DND-41 (cell line): ENCODE measurements at regions not wholly inside any gene's neighbourhood (a gene's known extent, or its start where the extent isn't known, plus 50 kb on each side); places are given as distances from the start of the nearest gene placed in this dataset.

Experiments used
- ATAC-seq: fragments of 200-7000 bp; cut with Tn5 transposase; 3 replicates; pipeline ENCODE4 v1.9.1; 2021; ENCODE audit warnings: low read depth; ENCODE audit not compliant: insufficient read depth
- DNase-seq: peaks from one replicate; pipeline ENCODE4 v3.0.0-alpha.2; 2020
- H2AFZ ChIP-seq: 2 replicates; pipeline ENCODE4 v1.6.0; 2012; ENCODE audit warnings: low read depth, low read length
- H3K27ac ChIP-seq: 2 replicates; pipeline ENCODE4 v1.5.1; 2012; ENCODE audit warnings: low read length, inconsistent platforms
- H3K27me3 ChIP-seq: fragments of 200-600 bp; sonication (generic); 2 replicates; pipeline ENCODE4 v1.6.0; 2012; ENCODE audit warnings: low read length, mild to moderate bottlenecking, inconsistent platforms; ENCODE audit not compliant: insufficient read depth, poor library complexity
- H3K36me3 ChIP-seq: 2 replicates; pipeline ENCODE4 v1.5.1; 2012; ENCODE audit warnings: low read length, inconsistent platforms; ENCODE audit not compliant: insufficient read depth
- H3K4me1 ChIP-seq: 2 replicates; pipeline ENCODE4 v1.5.1; 2012; ENCODE audit warnings: mild to moderate bottlenecking, low read length; ENCODE audit not compliant: insufficient read depth
- H3K4me2 ChIP-seq: 2 replicates; pipeline ENCODE4 v1.6.0; 2012; ENCODE audit warnings: mild to moderate bottlenecking, moderate library complexity, low read length, inconsistent platforms; ENCODE audit not compliant: insufficient read depth
- H3K4me3 ChIP-seq, 2 experiments: fragments of 200-600 bp in 1 of 2; shearing (Covaris generic) in 1 of 2; 2 replicates each; pipeline ENCODE4 v1.5.1; 2012 to 2016; ENCODE audit warnings: inconsistent platforms in 2 of 2, low read length in 2 of 2, mild to moderate bottlenecking in 2 of 2, low read depth in 1 of 2, moderate library complexity in 1 of 2
- H3K79me2 ChIP-seq: 2 replicates; pipeline ENCODE4 v1.6.0; 2012; ENCODE audit warnings: low read length, inconsistent platforms; ENCODE audit not compliant: insufficient read depth
- H3K9ac ChIP-seq: 2 replicates; pipeline ENCODE4 v1.6.0; 2012; ENCODE audit warnings: low read depth, mild to moderate bottlenecking, inconsistent platforms, low read length, moderate library complexity
- H3K9me3 ChIP-seq: 2 replicates; pipeline ENCODE4 v1.5.1; 2012; ENCODE audit warnings: low read length, moderate library complexity, mild to moderate bottlenecking, inconsistent platforms; ENCODE audit not compliant: insufficient read depth, severe bottlenecking
- H4K20me1 ChIP-seq: 2 replicates; pipeline ENCODE4 v1.6.0; 2012; ENCODE audit warnings: low read length; ENCODE audit not compliant: insufficient read depth
- CTCF ChIP-seq: IDR thresholded peaks from 2 replicates; pipeline ENCODE4 v1.5.1; 2012; ENCODE audit warnings: borderline replicate concordance, low read length, moderate library complexity, mild to moderate bottlenecking; ENCODE audit not compliant: poor library complexity, severe bottlenecking; ENCODE audit errors: extremely low read depth
- EZH2 ChIP-seq: IDR thresholded peaks from 3 replicates; pipeline ENCODE4 v1.6.1; 2012; ENCODE audit warnings: borderline replicate concordance, low read depth, mild to moderate bottlenecking, moderate library complexity, low read length, inconsistent platforms; ENCODE audit not compliant: severe bottlenecking

GRCh38 chr2:16301961-16302360 lies 361.6 kb downstream of the MYCN start:
- no peaks in the 10 kb centered on the region for H3K27me3 ChIP-seq
- peaks cover 3% of the 10 kb centered on the region; the same call in 1 of the 2 replicates for H3K4me1 ChIP-seq
- no peak overlapping the region for H3K4me2 ChIP-seq
- H4K20me1 ChIP-seq, result no peaks in the 10 kb centered on the region
- H2AFZ ChIP-seq, result no peak overlapping the region
- no peak overlapping the region for H3K4me3 ChIP-seq
- H3K79me2 ChIP-seq, result no peaks in the 10 kb centered on the region
- H3K36me3 ChIP-seq, result no peaks in the 10 kb centered on the region
- DNase-seq (no peak), ATAC-seq (no peak)
- TF ChIP-seq EZH2, result no peak
- TF ChIP-seq CTCF, result no peak
- no peak overlapping the region for H3K27ac ChIP-seq
- no peaks in the 10 kb centered on the region for H3K9me3 ChIP-seq
- no peak overlapping the region for H3K9ac ChIP-seq

GRCh38 chr2:16298866-16299265 lies 358.5 kb downstream of the MYCN start:
- no peaks in the 10 kb centered on the region for H3K36me3 ChIP-seq
- no peak overlapping the region for H2AFZ ChIP-seq
- ATAC-seq, result no peak
- no peak overlapping the region for H3K9ac ChIP-seq
- no peak overlapping the region for H3K27ac ChIP-seq
- H3K9me3 ChIP-seq, result no peaks in the 10 kb centered on the region
- H3K4me1 ChIP-seq, result peaks cover 3% of the 10 kb centered on the region; the same call in 1 of the 2 replicates
- no peaks in the 10 kb centered on the region for H3K27me3 ChIP-seq
- H4K20me1 ChIP-seq, result no peaks in the 10 kb centered on the region
- TF ChIP-seq EZH2 (no peak), CTCF (no peak)
- no peak overlapping the region for H3K4me3 ChIP-seq
- no peaks in the 10 kb centered on the region for H3K79me2 ChIP-seq
- H3K4me2 ChIP-seq, result no peak overlapping the region
- DNase-seq, result no peak

GRCh38 chr2:16296331-16297250 lies 356.2 kb downstream of the MYCN start:
- ATAC-seq (no peak), DNase-seq (no peak)
- no peak overlapping the region for H3K4me2 ChIP-seq
- TF ChIP-seq EZH2 (no peak), CTCF (no peak)
- no peaks in the 10 kb centered on the region for H3K36me3 ChIP-seq
- H2AFZ ChIP-seq, result no peak overlapping the region
- H3K4me1 ChIP-seq, result no peaks in the 10 kb centered on the region
- H3K27me3 ChIP-seq, result no peaks in the 10 kb centered on the region
- H3K79me2 ChIP-seq, result no peaks in the 10 kb centered on the region
- no peak overlapping the region for H3K27ac ChIP-seq
- no peaks in the 10 kb centered on the region for H3K9me3 ChIP-seq
- H4K20me1 ChIP-seq, result no peaks in the 10 kb centered on the region
- no peak overlapping the region for H3K9ac ChIP-seq
- H3K4me3 ChIP-seq, result no peak overlapping the region
